ENCODE measurements at regions not wholly inside any gene's neighbourhood (a gene's known extent, or its start where the extent isn't known, plus 50 kb on each side); places are given as distances from the start of the nearest gene placed in this dataset.

- no peak overlapping the region for H2AFZ ChIP-seq (ENCODE audit: insufficient read depth, low read depth, low read length, poor library complexity, severe bottlenecking)
- peaks cover under 1% of the 10 kb centered on the region for H3K27me3 Mint-ChIP-seq
- no peaks in the 10 kb centered on the region for H3K9me3 Mint-ChIP-seq (ENCODE audit: insufficient read depth)
- H3K4me2 ChIP-seq (replicated peaks; ENCODE audit: low read depth, low read length, poor library complexity, severe bottlenecking) = no peak overlapping the region
- H3K27me3 ChIP-seq (replicated peaks in 1 of 4; ENCODE audit: control extremely low read depth in 1 of 4, control insufficient read depth in 3 of 4, insufficient read depth in 4 of 4, low read length in 3 of 4) = no peaks in the 10 kb centered on the region
- H3K36me3 ChIP-seq (replicated peaks in 1 of 2; ENCODE audit: control extremely low read depth in 1 of 2, control insufficient read depth in 1 of 2, extremely low read depth in 1 of 2, insufficient read depth in 2 of 2, low read length in 1 of 2) = no peaks in the 10 kb centered on the region
- WGBS (ENCODE audit: insufficient coverage) = 95% methylated on average over 3 of the region's 3 CpGs
- ATAC-seq (ENCODE audit: low read depth) = no peak
- POLR2A ChIA-PET = no interaction called here
- no peak for TF ChIP-seq CTCF (IDR thresholded peaks at IDR 0.05)
- TF ChIP-seq EZH2 (IDR thresholded peaks at IDR 0.05; ENCODE audit: borderline replicate concordance, insufficient read depth, low read depth, low read length, poor library complexity, severe bottlenecking) = no peak
- no peaks in the 10 kb centered on the region for H4K20me1 ChIP-seq (ENCODE audit: control insufficient read depth, insufficient read depth, low read length, poor library complexity, severe bottlenecking)
- no peak overlapping the region for H3K9ac ChIP-seq (ENCODE audit: low read length)
- no peak overlapping the region for H3K27ac ChIP-seq (ENCODE audit: low read length in 2 of 2)
- no peaks in the 10 kb centered on the region for H3K4me1 ChIP-seq (ENCODE audit: control insufficient read depth in 2 of 2, insufficient read depth in 2 of 2, low read length in 2 of 2)
- H3K4me3 ChIP-seq (ENCODE audit: control extremely low read depth in 1 of 5, extremely low read depth in 1 of 5, insufficient read depth in 1 of 5, low read depth in 2 of 5, low read length in 4 of 5) = no peak overlapping the region
- peaks cover 0 to 6% (median 0%) of the 10 kb centered on the region in 3 donors for H3K9me3 ChIP-seq (ENCODE audit: control extremely low read depth in 1 of 3, control insufficient read depth in 2 of 3, insufficient read depth in 1 of 3, low read length in 2 of 3)
- no peak overlapping the region for H3K4me3 Mint-ChIP-seq
- no peak overlapping the region for H3K27ac Mint-ChIP-seq
- intact Hi-C loops (cut with micrococcal nuclease) = no loop called here
- no peaks in the 10 kb centered on the region for H3K79me2 ChIP-seq (ENCODE audit: control insufficient read depth, insufficient read depth, low read length)
- H3K4me1 Mint-ChIP-seq = no peaks in the 10 kb centered on the region
- DNase-seq = no peak
- CTCF ChIA-PET = no interaction called here
Measured at GRCh38 chr12:124191024-124191359, 103.9 kb upstream of the RFLNA start.

GRCh38 chr12:124191966-124192365, 102.9 kb upstream of the RFLNA start:
- Histone ChIP-seq H4K20me1 (ENCODE audit: control insufficient read depth, insufficient read depth, low read length, poor library complexity, severe bottlenecking) (no peaks in the 10 kb centered on the region), H3K27me3 (replicated peaks in 1 of 4; ENCODE audit: control extremely low read depth in 1 of 4, control insufficient read depth in 3 of 4, insufficient read depth in 4 of 4, low read length in 3 of 4) (no peaks in the 10 kb centered on the region), H2AFZ (ENCODE audit: insufficient read depth, low read depth, low read length, poor library complexity, severe bottlenecking) (no peak overlapping the region), H3K79me2 (ENCODE audit: control insufficient read depth, insufficient read depth, low read length) (no peaks in the 10 kb centered on the region), H3K4me2 (replicated peaks; ENCODE audit: low read depth, low read length, poor library complexity, severe bottlenecking) (no peak overlapping the region), H3K9ac (ENCODE audit: low read length) (no peak overlapping the region), H3K36me3 (replicated peaks in 1 of 2; ENCODE audit: control extremely low read depth in 1 of 2, control insufficient read depth in 1 of 2, extremely low read depth in 1 of 2, insufficient read depth in 2 of 2, low read length in 1 of 2) (no peaks in the 10 kb centered on the region), H3K9me3 (ENCODE audit: control extremely low read depth in 1 of 3, control insufficient read depth in 2 of 3, insufficient read depth in 1 of 3, low read length in 2 of 3) (peaks cover 0 to 12% (median 0%) of the 10 kb centered on the region in 3 donors), H3K4me3 (ENCODE audit: control extremely low read depth in 1 of 5, extremely low read depth in 1 of 5, insufficient read depth in 1 of 5, low read depth in 2 of 5, low read length in 4 of 5) (no peak overlapping the region), H3K27ac (ENCODE audit: low read length in 2 of 2) (no peak overlapping the region), H3K4me1 (ENCODE audit: control insufficient read depth in 2 of 2, insufficient read depth in 2 of 2, low read length in 2 of 2) (no peaks in the 10 kb centered on the region)
- CTCF ChIA-PET = no interaction called here
- intact Hi-C loops (cut with micrococcal nuclease) = no loop called here
- Mint-ChIP-seq H3K4me3 (no peak overlapping the region), H3K9me3 (ENCODE audit: insufficient read depth) (peaks cover 4% of the 10 kb centered on the region), H3K27ac (no peak overlapping the region), H3K27me3 (peaks cover 6% of the 10 kb centered on the region), H3K4me1 (no peaks in the 10 kb centered on the region)
- DNase-seq (no peak), ATAC-seq (ENCODE audit: low read depth) (no peak)
- WGBS (ENCODE audit: insufficient coverage) = 86% methylated on average over 12 of the region's 12 CpGs
- POLR2A ChIA-PET = no interaction called here
- no peak for TF ChIP-seq CTCF (IDR thresholded peaks at IDR 0.05)
- no peak for TF ChIP-seq EZH2 (IDR thresholded peaks at IDR 0.05; ENCODE audit: borderline replicate concordance, insufficient read depth, low read depth, low read length, poor library complexity, severe bottlenecking)

Data from B cell (primary cell).